ENCODE measurements at regions not wholly inside any gene's neighbourhood (a gene's known extent, or its start where the extent isn't known, plus 50 kb on each side); places are given as distances from the start of the nearest gene placed in this dataset.

GRCh38 chr13:85332615-85333014, 466.6 kb downstream of the SLITRK6 start:
- no peak for DNase-seq
- no peak overlapping the region for H3K27ac ChIP-seq
- no peak for ATAC-seq
- TF ChIP-seq CTCF (IDR thresholded peaks at IDR 0.05): no peak
- no peak overlapping the region for H3K4me3 ChIP-seq
- peaks cover 0 to 5% (median 0%) of the 10 kb centered on the region in 11 donors for H3K9me3 ChIP-seq
- H3K27me3 ChIP-seq: no peaks in the 10 kb centered on the region
- 92 to 93% methylated on average over 2 of the region's 2 CpGs for WGBS, 2 donors
- intact Hi-C loops (cut with DNase I): no loop called here
- no peaks in the 10 kb centered on the region for H3K36me3 ChIP-seq
- no peaks in the 10 kb centered on the region for H3K4me1 ChIP-seq

- no peak overlapping the region for H3K27ac ChIP-seq
- H3K4me1 ChIP-seq: no peaks in the 10 kb centered on the region
- TF ChIP-seq CTCF (IDR thresholded peaks at IDR 0.05): no peak
- no peaks in the 10 kb centered on the region for H3K36me3 ChIP-seq
- ATAC-seq: no peak
- H3K27me3 ChIP-seq: no peaks in the 10 kb centered on the region
- no peak for DNase-seq
- intact Hi-C loops (cut with DNase I): no loop called here
- no peak overlapping the region for H3K4me3 ChIP-seq
- no peaks in the 10 kb centered on the region for H3K9me3 ChIP-seq
Measured at GRCh38 chr13:85321734-85322133, 477.5 kb downstream of the SLITRK6 start.

DNA sequence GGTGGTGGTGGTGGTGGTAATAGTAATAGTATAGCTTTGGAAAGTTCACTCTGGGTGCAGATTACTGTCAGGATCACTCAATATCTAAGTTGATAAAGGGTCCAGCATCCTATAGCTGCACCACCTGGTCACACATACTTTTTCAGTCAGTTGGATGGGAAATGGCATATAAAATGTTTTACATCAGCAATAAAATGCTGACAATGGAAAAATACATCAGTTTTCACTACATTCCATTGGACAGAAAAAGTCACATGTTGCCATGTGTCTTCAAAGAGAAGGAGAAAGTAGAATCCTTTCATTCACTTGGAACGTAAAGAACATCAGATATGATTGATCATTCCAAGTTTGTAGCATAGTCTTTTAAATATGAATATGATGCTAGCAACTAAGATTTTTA, 481.4 kb downstream of the SLITRK6 start:
- DNase-seq: no peak
- ATAC-seq: no peak
- no peak for TF ChIP-seq CTCF (IDR thresholded peaks at IDR 0.05)
- no peaks in the 10 kb centered on the region for H3K27me3 ChIP-seq
- H3K36me3 ChIP-seq: no peaks in the 10 kb centered on the region
- H3K4me1 ChIP-seq: no peaks in the 10 kb centered on the region
- H3K27ac ChIP-seq: no peak overlapping the region
- 90 to 95% methylated on average over 1 of the region's 1 CpG for WGBS, 2 donors
- intact Hi-C loops (cut with DNase I): no loop called here
- H3K4me3 ChIP-seq: no peak overlapping the region
- no peaks in the 10 kb centered on the region for H3K9me3 ChIP-seq

GRCh38 chr13:85316506-85317025, 482.7 kb downstream of the SLITRK6 start:
- H3K27ac ChIP-seq: no peak overlapping the region
- no peaks in the 10 kb centered on the region for H3K9me3 ChIP-seq
- intact Hi-C loops (cut with DNase I): no loop called here
- no peak for ATAC-seq
- no peak overlapping the region for H3K4me3 ChIP-seq
- no peaks in the 10 kb centered on the region for H3K36me3 ChIP-seq
- DNase-seq: no peak
- no peaks in the 10 kb centered on the region for H3K27me3 ChIP-seq
- TF ChIP-seq CTCF (IDR thresholded peaks at IDR 0.05): no peak
- 35 to 41% methylated on average over 6 of the region's 6 CpGs for WGBS, 2 donors
- H3K4me1 ChIP-seq: no peaks in the 10 kb centered on the region
